GM10248 (cell line): ENCODE measurements at regions not wholly inside any gene's neighbourhood (a gene's known extent, or its start where the extent isn't known, plus 50 kb on each side); places are given as distances from the start of the nearest gene placed in this dataset.

Experiments used
- CTCF ChIA-PET: fragments of 300-600 bp; sonication (Branson Sonifier 250); formaldehyde crosslinking; extraction: SDS; loops from one replicate; lab custom pipeline; 2021; ENCODE audit warnings: antibody characterized with exemption; lab: Yijun Ruan, JAX
- POLR2A ChIA-PET: fragments of 350-650 bp; sonication (Branson Sonifier 250); formaldehyde crosslinking; extraction: SDS; loops from one replicate; lab custom pipeline; 2020; ENCODE audit warnings: antibody characterized with exemption; lab: Yijun Ruan, JAX
- DNase-seq: peaks from one replicate; pipeline ENCODE4 v3.0.0; 2012; ENCODE audit errors: extremely low spot score
- CTCF ChIP-seq: IDR thresholded peaks from 2 replicates; pipeline ENCODE4 v1.5.1; 2012; ENCODE audit warnings: mild to moderate bottlenecking, low read depth; ENCODE audit errors: extremely low read depth, missing control alignments, control extremely low read depth

- no peak for DNase-seq
- ChIA-PET POLR2A (no interaction called here), CTCF (no interaction called here)
- TF ChIP-seq CTCF, result no peak
Measured at GRCh38 chr6:14726816-14727493, 518.9 kb upstream of the JARID2 start.

- DNase-seq, result no peak
- ChIA-PET POLR2A (no interaction called here), CTCF (interaction anchor here (2.6 kb wide), 1 partner anchor 17 kb away, joined by 7 read pairs; no protein-coding TSS in a partner anchor)
- no peak for TF ChIP-seq CTCF
Measured at GRCh38 chr6:14727494-14728395, 518.1 kb upstream of the JARID2 start.

DNA sequence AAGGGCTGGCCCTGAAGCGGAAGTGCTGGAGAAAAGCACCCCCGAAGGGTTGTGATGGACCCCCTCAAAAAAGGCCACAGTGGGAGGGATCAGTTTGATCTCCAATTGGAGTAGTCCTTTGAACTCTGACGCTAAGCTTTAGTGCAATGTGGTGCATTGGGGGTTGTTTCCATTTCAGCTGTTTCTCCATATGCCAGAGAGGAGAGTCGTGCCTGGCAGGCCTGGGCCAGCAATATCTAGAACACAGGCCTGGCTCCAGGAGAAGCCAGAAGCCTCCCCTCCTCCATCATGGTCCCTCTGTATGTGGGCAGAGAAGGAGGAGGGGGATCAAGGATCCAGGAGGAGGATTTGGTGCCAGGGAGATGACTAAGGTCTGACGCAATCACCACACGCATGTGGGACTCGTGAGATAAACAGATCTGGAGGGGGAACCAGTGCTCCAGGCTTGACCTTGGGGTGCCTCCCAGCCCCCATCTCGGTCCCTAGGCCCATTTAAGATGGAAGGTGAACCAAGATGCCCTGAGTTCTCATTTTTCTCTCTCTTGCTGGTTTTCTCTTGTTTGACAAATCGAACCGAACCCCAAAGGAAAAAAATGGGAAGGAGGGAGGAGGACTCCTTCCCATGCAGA, 517.4 kb upstream of the JARID2 start:
- TF ChIP-seq CTCF, result no peak
- ChIA-PET CTCF (interaction anchor here (1.1 to 2.6 kb wide), 5 partner anchors 8 to 517 kb away, joined by 3 to 7 read pairs (median 3); no protein-coding TSS in a partner anchor), POLR2A (interaction anchor here (1.1 kb wide), 1 partner anchor 13 kb away, joined by 4 read pairs; no protein-coding TSS in a partner anchor)
- DNase-seq, result no peak

- no peak for TF ChIP-seq CTCF
- peak; percentile 48 for DNase-seq
- POLR2A ChIA-PET, result interaction anchor here (1.1 kb wide), 1 partner anchor 13 kb away, joined by 4 read pairs; no protein-coding TSS in a partner anchor
- CTCF ChIA-PET, result interaction anchor here (1.1 to 2.6 kb wide), 6 partner anchors 9 to 516 kb away, joined by 3 to 7 read pairs (median 3); no protein-coding TSS in a partner anchor
Measured at GRCh38 chr6:14729129-14729871, 516.6 kb upstream of the JARID2 start.

- TF ChIP-seq CTCF, result no peak
- CTCF ChIA-PET, result interaction anchor here (2.2 kb wide), 1 partner anchor 13 kb away, joined by 7 read pairs; no protein-coding TSS in a partner anchor
- POLR2A ChIA-PET, result no interaction called here
- no peak for DNase-seq
Measured at GRCh38 chr6:14730654-14731053, 515.2 kb upstream of the JARID2 start.
